Parathyroid adenoma (tissue), 2 donors: ENCODE measurements at regions not wholly inside any gene's neighbourhood (a gene's known extent, or its start where the extent isn't known, plus 50 kb on each side); places are given as distances from the start of the nearest gene placed in this dataset.

Experiments used
- H2AFZ ChIP-seq: fragments of 300-600 bp; sonication (generic); one replicate; pipeline ENCODE4 v1.7.0; 2017; ENCODE audit warnings: antibody characterized with exemption, mild to moderate bottlenecking
- H3K27ac ChIP-seq: fragments of 300-600 bp; sonication (generic); one replicate; pipeline ENCODE4 v1.7.0; 2017
- H3K27me3 ChIP-seq: fragments of 300-600 bp; sonication (generic); one replicate; pipeline ENCODE4 v1.7.0; 2017; ENCODE audit warnings: low read length; ENCODE audit not compliant: control insufficient read depth, insufficient read depth
- H3K36me3 ChIP-seq: fragments of 300-600 bp; sonication (generic); one replicate; pipeline ENCODE4 v1.7.0; 2017; ENCODE audit warnings: low read length; ENCODE audit not compliant: control insufficient read depth, insufficient read depth
- H3K4me1 ChIP-seq: fragments of 300-600 bp; sonication (generic); one replicate; pipeline ENCODE4 v1.7.0; 2017; ENCODE audit warnings: control low read depth
- H3K4me2 ChIP-seq: fragments of 300-600 bp; sonication (generic); one replicate; pipeline ENCODE4 v1.7.0; 2017; ENCODE audit warnings: low read length
- H3K4me3 ChIP-seq: fragments of 300-600 bp; sonication (generic); one replicate; pipeline ENCODE4 v1.7.0; 2017; ENCODE audit warnings: low read depth, low read length
- H3K79me2 ChIP-seq: fragments of 300-600 bp; sonication (generic); one replicate; pipeline ENCODE4 v1.7.0; 2017; ENCODE audit warnings: control low read depth
- H3K9ac ChIP-seq: fragments of 300-600 bp; sonication (generic); one replicate; pipeline ENCODE4 v1.7.0; 2017; ENCODE audit warnings: mild to moderate bottlenecking
- H3K9me3 ChIP-seq: fragments of 300-600 bp; sonication (generic); one replicate; pipeline ENCODE4 v1.7.0; 2017; ENCODE audit warnings: low read length; ENCODE audit not compliant: control insufficient read depth
- TF ChIP-seq, protein P1 (sequence below): fragments of 300-600 bp; sonication (generic); IDR thresholded peaks from one replicate; pipeline ENCODE4 v1.7.0; 2017; ENCODE audit warnings: antibody characterized with exemption, mild to moderate bottlenecking
- donor health status: primary hyperparathyroidism.

DNA sequence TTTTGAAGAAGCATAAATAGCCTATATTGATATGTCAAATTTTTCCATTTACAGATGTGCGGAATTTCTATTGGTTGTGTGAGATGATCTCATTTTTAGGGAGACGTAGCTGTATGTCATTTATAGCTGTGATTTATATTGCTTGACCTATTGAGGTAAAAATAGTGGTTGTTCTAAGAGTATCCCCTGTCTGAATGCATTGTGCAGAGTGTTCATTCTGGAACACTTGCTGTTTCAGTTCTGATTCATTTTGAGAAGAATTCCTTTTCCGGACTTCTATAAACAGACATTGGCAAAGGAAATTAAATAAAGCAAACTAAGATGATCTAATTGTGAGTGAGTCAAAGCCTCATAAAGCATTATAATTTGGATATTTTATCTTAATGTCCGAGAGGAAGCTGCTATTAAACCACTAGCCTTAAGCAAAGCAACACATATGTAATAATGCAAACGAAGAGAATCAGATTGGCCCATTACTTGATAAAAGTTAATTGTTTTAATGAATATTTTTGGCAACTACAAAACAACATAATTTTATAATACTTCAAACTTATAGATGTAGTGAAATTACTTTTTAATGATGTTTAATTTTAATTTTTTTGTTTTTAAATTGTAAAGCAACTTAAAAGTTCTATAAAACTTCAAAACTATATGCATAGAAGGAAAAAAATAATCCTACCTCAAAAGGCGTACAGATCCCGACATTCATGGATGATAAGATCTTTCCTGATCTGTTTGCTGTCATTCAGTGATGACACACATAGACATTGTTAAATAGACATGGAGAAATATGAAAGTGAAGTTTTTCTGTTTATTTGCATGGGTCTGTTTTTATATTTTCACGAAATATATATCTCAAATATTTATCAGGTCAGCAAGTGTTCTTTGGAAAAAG is 942.6 kb upstream of the SLC10A2 start:
- no peaks in the 10 kb centered on the region for H3K79me2 ChIP-seq
- H2AFZ ChIP-seq = no peak overlapping the region
- H3K36me3 ChIP-seq = no peaks in the 10 kb centered on the region
- H3K4me1 ChIP-seq = no peaks in the 10 kb centered on the region
- no peak overlapping the region for H3K4me3 ChIP-seq
- TF ChIP-seq, protein P1, sequence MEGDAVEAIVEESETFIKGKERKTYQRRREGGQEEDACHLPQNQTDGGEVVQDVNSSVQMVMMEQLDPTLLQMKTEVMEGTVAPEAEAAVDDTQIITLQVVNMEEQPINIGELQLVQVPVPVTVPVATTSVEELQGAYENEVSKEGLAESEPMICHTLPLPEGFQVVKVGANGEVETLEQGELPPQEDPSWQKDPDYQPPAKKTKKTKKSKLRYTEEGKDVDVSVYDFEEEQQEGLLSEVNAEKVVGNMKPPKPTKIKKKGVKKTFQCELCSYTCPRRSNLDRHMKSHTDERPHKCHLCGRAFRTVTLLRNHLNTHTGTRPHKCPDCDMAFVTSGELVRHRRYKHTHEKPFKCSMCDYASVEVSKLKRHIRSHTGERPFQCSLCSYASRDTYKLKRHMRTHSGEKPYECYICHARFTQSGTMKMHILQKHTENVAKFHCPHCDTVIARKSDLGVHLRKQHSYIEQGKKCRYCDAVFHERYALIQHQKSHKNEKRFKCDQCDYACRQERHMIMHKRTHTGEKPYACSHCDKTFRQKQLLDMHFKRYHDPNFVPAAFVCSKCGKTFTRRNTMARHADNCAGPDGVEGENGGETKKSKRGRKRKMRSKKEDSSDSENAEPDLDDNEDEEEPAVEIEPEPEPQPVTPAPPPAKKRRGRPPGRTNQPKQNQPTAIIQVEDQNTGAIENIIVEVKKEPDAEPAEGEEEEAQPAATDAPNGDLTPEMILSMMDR = no peak
- no peak overlapping the region for H3K9ac ChIP-seq
- no peaks in the 10 kb centered on the region for H3K27me3 ChIP-seq
- no peaks in the 10 kb centered on the region for H3K9me3 ChIP-seq
- no peak overlapping the region for H3K4me2 ChIP-seq
- H3K27ac ChIP-seq = no peak overlapping the region

DNA sequence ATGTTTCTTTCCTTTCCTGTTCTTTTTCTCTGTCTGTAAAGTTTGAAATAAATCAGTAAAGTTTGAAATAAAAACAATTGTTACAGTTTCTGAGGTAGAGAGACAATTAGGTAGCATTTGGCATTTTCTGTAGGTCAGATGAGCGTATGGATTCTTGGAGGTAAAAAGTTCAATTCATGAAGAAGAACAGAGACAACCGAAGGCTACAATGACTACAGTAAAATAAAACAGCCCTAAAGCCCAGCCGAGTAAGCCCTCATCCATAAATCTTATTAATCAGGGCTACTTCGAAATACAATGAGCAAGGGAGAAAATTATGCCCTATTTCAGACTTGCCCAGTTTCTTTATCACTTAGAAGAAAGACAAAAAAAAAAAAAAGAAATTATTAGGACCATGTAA is 941.9 kb upstream of the SLC10A2 start:
- Histone ChIP-seq H3K4me3 (no peak overlapping the region), H3K4me2 (no peak overlapping the region), H3K36me3 (no peaks in the 10 kb centered on the region), H3K9ac (no peak overlapping the region), H2AFZ (no peak overlapping the region), H3K27me3 (no peaks in the 10 kb centered on the region), H3K79me2 (no peaks in the 10 kb centered on the region), H3K9me3 (no peaks in the 10 kb centered on the region), H3K27ac (no peak overlapping the region), H3K4me1 (no peaks in the 10 kb centered on the region)
- TF ChIP-seq, protein P1 = no peak

DNA sequence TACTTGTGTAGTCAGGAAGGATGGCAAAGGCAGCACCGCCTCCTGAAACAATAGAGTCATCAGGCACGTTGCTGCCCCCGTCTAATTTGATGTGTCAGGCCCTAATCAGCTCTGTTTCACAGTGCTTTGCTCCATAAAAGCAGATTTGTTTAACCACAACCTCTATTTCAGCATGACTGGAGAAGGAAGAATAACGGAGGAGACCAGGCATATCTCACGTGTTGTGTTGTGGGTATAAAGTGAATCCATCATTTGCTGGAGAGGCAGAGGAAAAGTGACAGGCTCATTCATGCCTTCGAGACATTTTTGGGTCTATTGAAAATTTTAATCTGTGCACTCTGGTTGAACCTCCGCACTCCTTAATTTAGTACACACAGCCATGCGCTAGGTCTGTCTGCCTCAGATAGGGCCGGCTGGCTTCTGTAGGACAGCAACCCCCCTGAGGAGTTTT is 940.4 kb upstream of the SLC10A2 start:
- Histone ChIP-seq H2AFZ (no peak overlapping the region), H3K9ac (no peak overlapping the region), H3K9me3 (no peaks in the 10 kb centered on the region), H3K4me3 (no peak overlapping the region), H3K4me1 (no peaks in the 10 kb centered on the region), H3K27me3 (no peaks in the 10 kb centered on the region), H3K27ac (no peak overlapping the region), H3K4me2 (no peak overlapping the region), H3K79me2 (no peaks in the 10 kb centered on the region), H3K36me3 (no peaks in the 10 kb centered on the region)
- TF ChIP-seq, protein P1 = no peak

DNA sequence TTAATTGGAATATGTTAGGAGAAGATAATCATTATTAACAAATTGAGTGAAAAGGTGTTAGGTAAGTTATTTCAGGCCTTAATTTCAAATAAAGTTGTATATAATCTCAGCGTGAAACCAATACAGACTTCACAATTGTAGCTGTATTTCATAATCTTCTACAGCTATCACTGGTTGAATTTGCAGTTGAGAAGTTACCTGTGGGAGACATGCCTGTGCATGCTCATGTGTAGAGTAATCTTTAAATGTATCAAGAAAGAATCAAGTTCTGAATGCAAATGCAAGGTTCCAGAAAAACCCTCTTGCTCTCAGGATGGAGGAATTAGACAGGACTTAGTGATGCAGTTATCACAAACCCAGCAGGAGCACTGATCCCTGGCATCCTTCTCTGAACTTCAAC is 938.4 kb upstream of the SLC10A2 start:
- no peaks in the 10 kb centered on the region for H3K36me3 ChIP-seq
- no peaks in the 10 kb centered on the region for H3K4me1 ChIP-seq
- H3K27ac ChIP-seq = no peak overlapping the region
- no peak overlapping the region for H3K9ac ChIP-seq
- H3K4me2 ChIP-seq = no peak overlapping the region
- no peak overlapping the region for H3K4me3 ChIP-seq
- H3K79me2 ChIP-seq = no peaks in the 10 kb centered on the region
- H2AFZ ChIP-seq = no peak overlapping the region
- no peaks in the 10 kb centered on the region for H3K27me3 ChIP-seq
- H3K9me3 ChIP-seq = no peaks in the 10 kb centered on the region
- TF ChIP-seq, protein P1 = no peak

DNA sequence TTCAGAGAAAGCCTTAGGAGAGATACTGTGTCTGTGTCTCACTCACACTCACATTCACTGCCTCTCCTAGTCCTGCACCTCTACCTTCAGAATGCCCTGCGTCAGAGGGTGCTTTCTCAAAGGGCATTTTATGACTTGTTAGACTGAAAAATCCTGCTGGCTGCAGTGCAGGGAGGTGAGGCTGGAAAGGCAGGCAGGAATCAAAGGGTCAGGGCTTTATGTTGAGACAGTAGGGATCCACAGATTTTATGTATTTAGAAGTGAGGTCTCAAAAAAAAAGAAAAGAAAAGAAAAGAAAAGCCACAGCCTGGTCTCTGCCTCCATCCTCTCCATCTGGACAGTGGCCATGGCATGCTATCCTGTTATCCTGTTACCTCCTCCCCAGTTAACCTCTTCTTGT is 936.0 kb upstream of the SLC10A2 start:
- Histone ChIP-seq H3K27me3 (no peaks in the 10 kb centered on the region), H2AFZ (no peak overlapping the region), H3K79me2 (no peaks in the 10 kb centered on the region), H3K4me2 (no peak overlapping the region), H3K36me3 (no peaks in the 10 kb centered on the region), H3K4me1 (no peaks in the 10 kb centered on the region), H3K4me3 (no peak overlapping the region), H3K27ac (no peak overlapping the region), H3K9me3 (no peaks in the 10 kb centered on the region), H3K9ac (no peak overlapping the region)
- TF ChIP-seq, protein P1 = no peak
